ENCODE measurements at regions not wholly inside any gene's neighbourhood (a gene's known extent, or its start where the extent isn't known, plus 50 kb on each side); places are given as distances from the start of the nearest gene placed in this dataset.

- Histone ChIP-seq H4K5ac (ENCODE audit: low read depth, low read length) (no peak overlapping the region), H4K91ac (ENCODE audit: insufficient read depth, low read depth, low read length) (no peak overlapping the region), H2BK120ac (ENCODE audit: low read depth, low read length) (no peak overlapping the region), H3K9me1 (ENCODE audit: insufficient read depth, low read length) (no peaks in the 10 kb centered on the region; the same call in 1 of the 2 replicates), H3K4ac (ENCODE audit: low read depth, low read length) (no peak overlapping the region), H4K20me1 (ENCODE audit: insufficient read depth, low read length) (no peaks in the 10 kb centered on the region), H3K23ac (ENCODE audit: low read depth, low read length) (no peak overlapping the region), H3K4me3 (ENCODE audit: insufficient read depth, low read depth, low read length) (no peak overlapping the region), H2AFZ (replicated peaks; ENCODE audit: low read length, poor library complexity) (no peak overlapping the region), H3K4me1 (ENCODE audit: control insufficient read depth, insufficient read depth, low read length) (no peaks in the 10 kb centered on the region), H3K79me1 (ENCODE audit: low read depth in 1 of 2, low read length in 2 of 2) (no peaks in the 10 kb centered on the region), H3K36me3 (ENCODE audit: control insufficient read depth, insufficient read depth, low read length) (no peaks in the 10 kb centered on the region), H3K18ac (ENCODE audit: low read depth, low read length) (no peak overlapping the region), H3K56ac (ENCODE audit: extremely low read depth, insufficient read depth, low read length) (no peak overlapping the region), H2BK15ac (ENCODE audit: low read depth, low read length) (no peak overlapping the region), H3K4me2 (ENCODE audit: low read depth, low read length) (no peak overlapping the region), H3K14ac (replicated peaks; ENCODE audit: low read depth, low read length) (no peak overlapping the region), H2BK5ac (ENCODE audit: low read depth, low read length, poor library complexity, severe bottlenecking) (no peak overlapping the region), H2BK20ac (ENCODE audit: low read depth, low read length) (no peak overlapping the region), H2AK9ac (replicated peaks; ENCODE audit: low read depth, low read length, poor library complexity) (no peak overlapping the region), H3K9ac (ENCODE audit: low read depth, low read length) (no peak overlapping the region), H3K27me3 (ENCODE audit: control insufficient read depth, insufficient read depth, low read length) (peaks cover 16% of the 10 kb centered on the region), H2AK5ac (ENCODE audit: low read depth, low read length) (no peak overlapping the region), H4K8ac (ENCODE audit: low read depth in 2 of 2, low read length in 2 of 2) (no peak overlapping the region), H3K9me3 (ENCODE audit: control insufficient read depth, insufficient read depth, low read length) (no peaks in the 10 kb centered on the region), H3K27ac (ENCODE audit: insufficient read depth, low read length) (no peak overlapping the region)
- ChIA-PET CTCF (no interaction called here), POLR2A (ENCODE audit: unreplicated experiment) (no interaction called here)
- dilution Hi-C loops (cut with HindIII; ENCODE audit: low sequenced_read_pairs, unreplicated experiment) (no loop called here), intact Hi-C loops (cut with micrococcal nuclease) (no loop called here), in situ Hi-C loops (cut with MboI; ENCODE audit: low sequenced_read_pairs) (no loop called here)
- TF ChIP-seq MXI1 (IDR thresholded peaks at IDR 0.05; ENCODE audit: borderline replicate concordance, low read depth, low read length) = no peak
- TF ChIP-seq CEBPB (IDR thresholded peaks at IDR 0.05; ENCODE audit: low read depth, low read length) = no peak
- no peak for TF ChIP-seq SMC3 (IDR thresholded peaks at IDR 0.05; ENCODE audit: low read depth, low read length)
- TF ChIP-seq RFX5 (IDR thresholded peaks at IDR 0.05; ENCODE audit: low read depth, low read length) = no peak
- no peak for TF ChIP-seq NFE2L2 (IDR thresholded peaks at IDR 0.05; ENCODE audit: low read depth, low read length)
- TF ChIP-seq POLR2A (IDR thresholded peaks at IDR 0.05; ENCODE audit: low read depth, low read length) = no peak
- TF ChIP-seq RAD21 (IDR thresholded peaks at IDR 0.05; ENCODE audit: low read length) = no peak
- no peak for TF ChIP-seq CHD1 (IDR thresholded peaks at IDR 0.05; ENCODE audit: low read depth, low read length)
- TF ChIP-seq FOS (IDR thresholded peaks at IDR 0.05; ENCODE audit: low read depth, low read length) = no peak
- TF ChIP-seq USF2 (IDR thresholded peaks at IDR 0.05; ENCODE audit: low read depth, low read length) = no peak
- no peak for TF ChIP-seq BHLHE40 (IDR thresholded peaks at IDR 0.05; ENCODE audit: low read depth, low read length)
- no peak for TF ChIP-seq ELK1 (IDR thresholded peaks at IDR 0.05; ENCODE audit: borderline replicate concordance, low read depth, low read length)
- TF ChIP-seq MAFK (IDR thresholded peaks at IDR 0.05; ENCODE audit: low read depth, low read length) = no peak
- TF ChIP-seq RCOR1 (IDR thresholded peaks at IDR 0.05; ENCODE audit: insufficient replicate concordance, low read length) = no peak
- TF ChIP-seq CTCF (conservative IDR thresholded peaks at IDR 0.05; ENCODE audit: low read depth, low read length) = no peak
- ATAC-seq (ENCODE audit: low read depth) (no peak), DNase-seq (no peak)
- 20% methylated on average over 2 of the region's 15 CpGs; no CpG with 5 or more reads in 1 of the 2 experiments for WGBS, 2 experiments (ENCODE audit: extremely low coverage in 2 of 2, insufficient read length in 1 of 2)
- no TSS peak for BruUV-seq (replicated peaks)
Measured at GRCh38 chr17:65459677-65460347, 101.6 kb downstream of the AXIN2 start.

Measured in IMR-90 (cell line).